ENCODE measurements at regions not wholly inside any gene's neighbourhood (a gene's known extent, or its start where the extent isn't known, plus 50 kb on each side); places are given as distances from the start of the nearest gene placed in this dataset.

DNA sequence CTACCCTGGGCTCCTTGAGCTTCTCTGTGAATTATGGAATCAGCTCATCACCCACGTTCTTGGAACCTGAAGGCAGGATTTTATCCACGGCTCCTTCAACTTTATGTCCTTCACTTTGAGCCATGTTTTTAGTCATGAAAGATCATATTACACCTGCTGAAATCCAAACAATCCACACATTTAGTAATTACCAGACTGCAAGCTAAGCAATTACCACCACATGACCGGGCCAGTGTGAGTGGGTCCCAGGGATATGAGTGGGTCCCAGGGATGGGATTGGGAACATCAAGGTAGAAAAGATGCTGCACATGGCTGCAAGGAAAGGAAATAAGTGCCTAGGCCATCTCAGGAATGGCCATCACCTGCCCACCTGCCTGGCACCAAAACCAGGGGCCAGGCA is 140.3 kb upstream of the IQSEC1 start:
- CTCF ChIA-PET, result no interaction called here
- TF ChIP-seq, protein P1, sequence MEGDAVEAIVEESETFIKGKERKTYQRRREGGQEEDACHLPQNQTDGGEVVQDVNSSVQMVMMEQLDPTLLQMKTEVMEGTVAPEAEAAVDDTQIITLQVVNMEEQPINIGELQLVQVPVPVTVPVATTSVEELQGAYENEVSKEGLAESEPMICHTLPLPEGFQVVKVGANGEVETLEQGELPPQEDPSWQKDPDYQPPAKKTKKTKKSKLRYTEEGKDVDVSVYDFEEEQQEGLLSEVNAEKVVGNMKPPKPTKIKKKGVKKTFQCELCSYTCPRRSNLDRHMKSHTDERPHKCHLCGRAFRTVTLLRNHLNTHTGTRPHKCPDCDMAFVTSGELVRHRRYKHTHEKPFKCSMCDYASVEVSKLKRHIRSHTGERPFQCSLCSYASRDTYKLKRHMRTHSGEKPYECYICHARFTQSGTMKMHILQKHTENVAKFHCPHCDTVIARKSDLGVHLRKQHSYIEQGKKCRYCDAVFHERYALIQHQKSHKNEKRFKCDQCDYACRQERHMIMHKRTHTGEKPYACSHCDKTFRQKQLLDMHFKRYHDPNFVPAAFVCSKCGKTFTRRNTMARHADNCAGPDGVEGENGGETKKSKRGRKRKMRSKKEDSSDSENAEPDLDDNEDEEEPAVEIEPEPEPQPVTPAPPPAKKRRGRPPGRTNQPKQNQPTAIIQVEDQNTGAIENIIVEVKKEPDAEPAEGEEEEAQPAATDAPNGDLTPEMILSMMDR (IDR thresholded peaks at IDR 0.05; ENCODE audit: insufficient read depth, low read length, missing control alignments), result no peak
- POLR2A ChIA-PET, result no interaction called here
- no peak for DNase-seq (ENCODE audit: low read depth, low spot score)
- H3K4me3 ChIP-seq (ENCODE audit: low read depth, low read length), result no peak overlapping the region

DNA sequence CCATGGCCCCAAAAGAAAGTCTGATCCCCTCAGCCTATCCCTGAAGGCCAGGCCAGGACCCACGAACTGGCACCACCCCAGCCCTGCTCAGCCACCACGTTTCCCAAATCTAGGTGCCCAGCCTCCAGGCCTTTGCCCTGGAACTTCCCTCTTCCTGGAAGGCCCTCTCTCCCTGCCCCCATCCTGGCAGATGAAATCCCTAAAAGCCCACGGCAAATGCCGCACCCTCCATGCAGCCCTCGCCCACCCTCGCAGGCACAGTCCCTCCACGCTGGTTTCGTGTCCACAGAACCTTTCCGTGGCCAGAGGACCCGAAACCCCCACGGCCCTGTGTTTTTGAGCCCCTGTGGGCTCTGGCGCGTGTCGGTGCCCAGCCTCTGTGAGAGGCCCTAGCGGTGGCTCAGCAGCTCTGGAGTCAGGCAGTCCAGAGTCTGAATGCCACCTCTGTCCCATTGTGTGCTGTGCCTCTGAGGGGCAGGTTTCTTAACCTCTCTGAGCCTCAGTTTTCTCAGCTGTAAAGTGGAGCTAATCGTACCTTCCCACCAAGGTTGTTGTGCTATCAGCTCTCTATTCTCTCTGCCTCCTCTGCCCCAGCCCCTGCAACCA is 138.5 kb upstream of the IQSEC1 start:
- ChIA-PET CTCF (no interaction called here), POLR2A (no interaction called here)
- DNase-seq (ENCODE audit: low read depth, low spot score), result no peak
- H3K4me3 ChIP-seq (ENCODE audit: low read depth, low read length), result no peak overlapping the region
- TF ChIP-seq, protein P1 (IDR thresholded peaks at IDR 0.05; ENCODE audit: insufficient read depth, low read length, missing control alignments), result no peak

DNA sequence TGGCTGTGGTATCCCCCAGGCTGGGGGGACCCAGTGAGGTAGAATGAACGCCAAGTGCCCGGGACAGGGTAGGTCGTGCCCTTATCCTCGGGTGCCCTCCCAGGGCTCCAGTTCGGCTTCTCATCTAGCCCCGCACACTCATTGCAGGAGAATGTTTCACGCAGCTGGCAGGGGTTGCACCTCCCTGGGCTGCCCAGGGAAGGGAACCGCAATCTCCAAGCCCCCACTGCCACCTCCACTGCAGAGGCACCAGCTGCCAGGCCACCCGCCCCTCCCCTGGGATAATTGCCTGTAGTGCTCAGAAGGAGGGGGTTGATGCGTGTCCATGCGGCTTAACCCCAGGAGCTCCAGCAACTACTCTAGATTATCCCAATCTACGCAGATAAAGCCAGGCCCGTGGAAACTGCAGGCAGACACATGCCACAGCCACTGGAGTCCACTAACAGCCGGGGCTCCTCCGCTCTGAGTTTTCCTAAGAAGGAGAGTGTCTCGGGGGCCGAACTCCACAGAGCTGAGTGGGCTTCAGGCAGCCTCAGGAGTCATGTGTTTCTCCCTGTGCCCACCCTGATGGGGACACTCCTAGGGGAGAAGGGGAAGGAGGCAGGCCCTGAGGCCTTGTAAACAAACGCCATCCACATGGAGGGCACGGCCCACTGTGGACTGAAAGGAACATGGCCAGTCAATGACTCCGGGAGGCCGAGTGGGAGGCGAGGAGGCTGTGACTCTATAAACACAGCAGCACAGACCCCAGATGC is 137.2 kb upstream of the IQSEC1 start:
- TF ChIP-seq, protein P1 (IDR thresholded peaks at IDR 0.05; ENCODE audit: insufficient read depth, low read length, missing control alignments), result no peak
- H3K4me3 ChIP-seq (ENCODE audit: low read depth, low read length), result no peak overlapping the region
- DNase-seq (ENCODE audit: low read depth, low spot score), result no peak
- ChIA-PET POLR2A (no interaction called here), CTCF (no interaction called here)

DNA sequence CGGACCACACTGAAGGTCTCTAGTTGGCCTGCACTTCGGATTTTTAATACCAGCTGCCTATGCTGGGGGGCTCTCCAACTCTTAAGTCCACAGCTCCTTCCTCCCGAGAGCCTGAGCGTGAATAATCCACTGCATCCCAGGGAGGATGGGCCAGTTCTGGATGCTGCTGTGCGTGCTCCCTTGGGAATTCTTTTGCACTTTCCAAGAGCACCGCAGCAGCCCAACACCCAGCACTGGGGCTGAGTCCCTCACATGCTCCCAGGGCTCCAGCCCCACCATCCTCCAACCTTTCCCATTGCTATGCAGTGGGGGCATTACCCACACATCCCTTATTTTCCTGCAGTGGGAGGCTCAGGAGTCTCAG is 136.4 kb upstream of the IQSEC1 start:
- no peak overlapping the region for H3K4me3 ChIP-seq (ENCODE audit: low read depth, low read length)
- TF ChIP-seq, protein P1 (IDR thresholded peaks at IDR 0.05; ENCODE audit: insufficient read depth, low read length, missing control alignments), result no peak
- no peak for DNase-seq (ENCODE audit: low read depth, low spot score)
- ChIA-PET POLR2A (no interaction called here), CTCF (no interaction called here)

DNA sequence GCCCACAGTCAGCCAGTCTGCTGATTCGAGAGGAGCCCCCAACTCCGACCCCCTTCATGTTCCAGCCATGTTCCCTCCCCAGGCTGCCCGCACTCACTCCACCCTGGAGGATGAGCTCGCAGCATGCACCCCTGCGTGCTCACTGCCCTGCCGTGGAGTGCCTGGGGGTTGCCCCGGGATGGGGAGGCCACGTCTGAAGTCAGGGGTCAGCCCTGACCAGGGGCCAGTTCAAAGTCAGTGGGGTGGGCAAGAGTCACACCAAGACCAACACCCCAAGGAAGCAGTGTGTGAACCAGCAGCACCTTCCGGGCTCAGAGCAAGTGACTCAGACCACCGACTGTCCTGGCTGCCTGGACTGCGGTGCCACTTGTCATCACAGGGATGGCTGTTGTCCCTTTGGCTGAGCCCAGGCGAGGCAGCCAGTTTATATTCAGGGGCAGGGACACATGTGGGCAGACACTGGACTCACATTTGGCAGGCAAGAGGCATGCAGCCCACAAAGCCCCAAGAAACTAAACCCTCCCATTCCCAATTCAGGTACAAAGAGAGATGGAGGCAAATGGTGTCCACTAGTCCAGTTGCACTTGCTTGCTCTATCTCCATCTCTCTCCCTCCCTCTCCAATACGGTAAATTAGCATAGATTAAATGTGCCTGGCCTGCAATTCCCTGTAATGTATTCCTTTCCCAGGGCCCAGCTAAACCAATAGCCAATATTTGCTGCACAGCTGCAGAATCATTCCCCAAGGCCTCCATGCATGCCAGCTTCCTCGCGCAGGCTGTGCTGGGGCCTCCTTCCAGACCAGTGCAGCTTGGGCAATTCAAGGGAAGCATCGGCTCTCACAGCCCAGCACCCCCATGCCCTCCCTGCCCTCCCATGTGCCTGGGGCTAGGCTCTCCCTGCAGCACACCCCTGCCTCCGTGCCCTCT is 135.7 kb upstream of the IQSEC1 start:
- H3K4me3 ChIP-seq (ENCODE audit: low read depth, low read length), result no peak overlapping the region
- ChIA-PET CTCF (no interaction called here), POLR2A (no interaction called here)
- TF ChIP-seq, protein P1 (IDR thresholded peaks at IDR 0.05; ENCODE audit: insufficient read depth, low read length, missing control alignments), result no peak
- no peak for DNase-seq (ENCODE audit: low read depth, low spot score)
